Islet precursor cell (in vitro differentiated cells): ENCODE measurements at regions not wholly inside any gene's neighbourhood (a gene's known extent, or its start where the extent isn't known, plus 50 kb on each side); places are given as distances from the start of the nearest gene placed in this dataset.
A peak's percentile ranks its signal among the peaks of the same experiment; 100 is the strongest.

ENCODE experiments used
- DNase-seq: peaks from one replicate; pipeline ENCODE4 v3.0.0-alpha.2; 2018

DNA sequence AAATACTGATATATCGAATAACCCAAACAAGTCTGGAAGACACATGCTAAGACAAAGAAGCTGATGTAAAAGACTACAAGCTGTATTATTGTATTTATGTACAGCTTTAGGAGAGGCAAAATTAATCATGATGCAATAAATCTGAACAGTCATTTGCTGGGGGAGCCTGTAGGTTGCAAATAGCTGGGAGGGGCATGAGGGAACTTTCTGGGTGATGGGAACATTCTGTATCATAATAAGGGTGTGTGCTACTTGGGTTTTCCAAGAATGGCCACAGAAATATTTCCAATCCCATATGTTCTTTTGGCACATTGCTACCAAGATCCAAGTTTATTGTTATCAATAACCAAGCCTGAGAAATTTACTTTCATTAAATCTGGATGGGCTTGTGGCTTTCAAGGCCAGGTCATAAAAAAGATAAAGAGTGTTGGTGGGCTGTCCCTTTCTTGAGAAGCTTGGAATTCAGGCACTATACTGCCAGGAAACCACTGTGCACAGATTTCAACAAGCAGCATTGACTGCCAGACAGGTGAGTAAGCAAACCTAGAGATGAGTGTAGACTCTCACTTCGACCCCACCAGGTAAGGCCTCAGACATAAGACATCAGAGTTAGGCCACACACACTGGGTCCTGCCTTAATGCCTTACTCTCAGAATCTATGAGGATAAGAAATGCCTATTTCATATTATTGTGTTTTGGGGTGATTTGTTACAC is 629.7 kb upstream of the FZD8 start:
- no peak for DNase-seq

DNA sequence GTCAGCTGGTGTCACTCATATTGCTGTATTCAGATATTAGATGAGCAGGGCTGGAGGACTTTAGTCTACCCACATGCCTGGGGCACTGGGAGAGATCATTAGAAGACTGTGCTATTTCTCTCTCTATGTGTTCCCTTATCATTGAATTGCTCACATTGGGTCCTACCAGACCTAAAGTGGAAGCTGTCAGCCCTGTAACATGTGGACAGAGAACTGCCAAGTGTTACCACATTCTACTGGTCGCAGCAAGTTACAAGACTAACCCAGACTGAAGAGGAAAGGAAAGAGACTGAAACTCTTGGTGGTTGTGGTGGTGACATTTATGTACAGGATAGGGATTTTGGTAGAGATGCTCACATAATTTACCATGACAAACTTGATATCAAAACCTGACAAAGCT is 627.1 kb upstream of the FZD8 start:
- no peak for DNase-seq

DNA sequence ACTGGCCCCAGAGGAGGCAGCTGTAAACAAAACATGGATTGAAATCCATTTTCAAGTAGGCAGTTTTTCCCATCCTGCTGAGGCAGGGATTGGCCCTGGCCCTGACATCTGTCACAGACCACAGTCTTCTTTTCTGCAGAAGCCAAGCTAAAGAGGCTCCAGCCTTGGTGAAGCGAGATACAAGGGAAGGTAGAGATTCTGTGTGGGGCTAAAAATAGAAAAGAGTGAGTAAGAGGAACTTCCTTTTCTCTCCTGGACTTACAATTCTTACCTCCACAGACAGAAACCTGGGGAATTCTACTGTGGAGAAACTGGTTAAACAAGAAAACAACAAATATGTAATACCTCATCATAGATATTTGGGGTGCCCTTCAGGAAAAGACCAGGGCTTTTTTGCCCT is 624.8 kb upstream of the FZD8 start:
- DNase-seq: peak; percentile 70

DNA sequence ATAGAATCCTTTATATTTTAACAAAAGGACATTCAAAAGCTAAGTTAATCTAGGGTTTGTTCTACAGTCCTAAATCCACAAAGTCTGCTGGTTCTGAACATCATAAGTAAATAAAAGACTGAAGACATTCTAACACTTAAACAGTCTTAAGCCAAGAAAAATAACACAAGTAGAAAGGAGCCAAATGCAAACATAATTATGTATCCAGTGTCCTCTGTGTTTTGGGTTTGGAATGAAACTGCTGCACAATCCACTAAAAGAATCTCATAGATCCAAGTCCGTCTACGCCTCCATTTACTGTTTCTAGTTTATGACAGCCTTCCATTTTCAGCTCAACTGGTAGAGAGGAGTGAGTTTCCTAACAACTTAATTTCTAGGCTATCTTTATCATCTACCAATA is 623.6 kb upstream of the FZD8 start:
- no peak for DNase-seq

DNA sequence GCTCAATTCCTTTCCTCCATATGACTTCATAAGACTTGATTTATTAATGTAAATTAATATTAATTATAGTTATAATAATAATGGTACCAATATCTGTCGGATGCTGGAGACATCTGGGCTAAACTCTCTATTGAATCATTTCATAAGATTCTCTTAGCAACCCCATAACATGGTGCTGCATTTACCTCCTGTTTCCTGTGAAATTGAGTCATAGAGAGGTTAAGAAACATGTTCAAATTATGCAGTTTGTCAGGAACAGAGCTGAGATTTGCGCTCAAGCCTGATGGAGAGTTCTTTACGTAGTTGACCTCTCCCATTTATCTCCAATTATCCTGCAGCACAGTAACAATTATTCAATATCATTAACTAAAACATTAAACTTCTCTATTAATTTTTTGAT is 621.8 kb upstream of the FZD8 start:
- no peak for DNase-seq

DNA sequence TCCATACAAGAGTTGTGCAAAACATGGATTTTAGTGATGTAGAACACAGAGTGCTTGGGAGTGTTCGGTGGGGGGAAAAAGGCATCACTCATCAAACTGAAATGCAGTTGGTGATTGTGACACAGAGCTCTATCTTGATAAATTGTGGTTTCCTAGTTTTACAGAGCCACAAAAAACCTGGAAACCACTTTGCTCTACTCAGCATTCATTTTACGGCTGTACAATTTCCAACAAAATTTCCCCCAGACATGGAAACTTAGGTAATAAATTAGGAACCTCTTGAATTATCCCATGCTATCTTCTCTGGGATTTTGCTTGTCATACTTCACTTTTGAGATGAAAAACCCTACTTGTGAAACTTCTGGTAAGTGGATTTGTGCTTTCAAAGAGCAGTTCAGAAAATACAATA is 614.9 kb upstream of the FZD8 start:
- DNase-seq: no peak

DNA sequence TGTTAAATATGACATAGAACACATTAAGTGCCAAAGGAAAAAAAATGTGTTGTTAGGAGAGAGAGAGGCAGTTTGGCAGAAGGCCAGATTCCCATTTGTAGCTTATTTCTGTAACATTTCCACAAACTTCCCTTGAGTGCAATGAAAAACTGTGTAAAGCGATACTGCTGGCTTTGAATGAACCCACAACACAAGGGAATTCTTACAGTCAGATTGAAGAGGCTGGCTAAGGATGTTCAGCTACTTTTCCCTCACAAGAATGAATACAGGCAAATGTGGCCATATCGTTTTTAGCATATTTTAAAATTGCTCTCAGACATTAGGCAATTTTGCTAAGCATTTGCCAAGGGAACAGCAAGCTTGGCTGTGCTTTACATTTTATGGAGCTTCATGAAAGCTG is 614.1 kb upstream of the FZD8 start:
- no peak for DNase-seq

DNA sequence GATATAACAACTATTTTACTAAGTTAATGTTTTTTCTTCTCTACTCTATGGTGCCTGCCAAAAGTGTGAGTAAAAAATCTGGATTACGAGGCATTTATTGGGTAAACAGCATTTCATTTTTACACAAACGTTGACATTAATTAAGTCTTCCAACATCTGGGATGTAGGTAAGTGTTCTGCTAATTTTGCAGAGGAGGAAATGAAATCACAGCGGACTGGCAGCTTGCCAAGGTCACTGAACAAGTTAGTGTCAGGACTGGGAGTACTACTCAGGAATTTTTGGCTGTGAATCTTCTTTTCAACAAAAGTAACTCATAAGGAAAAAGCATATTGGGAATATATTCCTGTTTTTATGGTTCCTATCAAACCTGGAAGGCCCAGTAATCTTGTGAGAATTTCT is 612.1 kb upstream of the FZD8 start:
- no peak for DNase-seq

DNA sequence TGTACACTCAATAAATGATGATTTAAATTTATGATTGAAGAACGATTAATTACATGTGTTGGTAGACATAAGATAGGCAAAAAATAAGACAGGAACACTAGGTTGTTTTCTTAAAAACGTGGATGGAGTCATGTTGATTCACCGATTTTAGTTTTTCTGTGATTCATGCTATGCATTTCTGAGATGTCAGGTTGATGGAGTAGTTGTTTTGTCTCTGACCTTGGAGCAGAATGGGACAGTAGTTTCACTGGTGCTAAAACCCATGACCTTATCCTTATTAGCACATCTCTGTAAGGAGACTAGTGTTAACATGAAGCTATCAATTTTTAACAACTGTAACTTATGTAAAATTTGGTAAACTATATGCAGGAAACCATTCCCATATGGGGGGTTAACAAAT is 611.6 kb upstream of the FZD8 start:
- DNase-seq: no peak

DNA sequence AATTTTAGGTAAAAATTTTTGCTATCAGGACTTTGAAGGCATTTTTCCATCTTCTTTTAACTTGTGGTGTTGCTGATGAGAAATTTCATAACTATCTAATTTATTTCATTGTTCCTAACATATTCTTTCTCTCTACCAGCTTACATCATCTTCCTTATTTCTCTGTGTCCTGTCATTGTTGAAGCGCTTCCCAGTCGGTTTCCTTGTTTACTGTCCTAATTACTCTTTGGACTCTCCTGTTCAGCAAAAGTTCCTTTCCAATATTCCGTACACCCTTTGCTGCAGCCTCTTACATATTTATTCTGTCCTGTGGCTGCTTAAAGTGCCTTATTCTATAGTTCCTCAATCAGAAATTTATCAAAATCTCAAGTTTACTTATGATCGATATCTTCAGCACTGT is 609.0 kb upstream of the FZD8 start:
- no peak for DNase-seq

DNA sequence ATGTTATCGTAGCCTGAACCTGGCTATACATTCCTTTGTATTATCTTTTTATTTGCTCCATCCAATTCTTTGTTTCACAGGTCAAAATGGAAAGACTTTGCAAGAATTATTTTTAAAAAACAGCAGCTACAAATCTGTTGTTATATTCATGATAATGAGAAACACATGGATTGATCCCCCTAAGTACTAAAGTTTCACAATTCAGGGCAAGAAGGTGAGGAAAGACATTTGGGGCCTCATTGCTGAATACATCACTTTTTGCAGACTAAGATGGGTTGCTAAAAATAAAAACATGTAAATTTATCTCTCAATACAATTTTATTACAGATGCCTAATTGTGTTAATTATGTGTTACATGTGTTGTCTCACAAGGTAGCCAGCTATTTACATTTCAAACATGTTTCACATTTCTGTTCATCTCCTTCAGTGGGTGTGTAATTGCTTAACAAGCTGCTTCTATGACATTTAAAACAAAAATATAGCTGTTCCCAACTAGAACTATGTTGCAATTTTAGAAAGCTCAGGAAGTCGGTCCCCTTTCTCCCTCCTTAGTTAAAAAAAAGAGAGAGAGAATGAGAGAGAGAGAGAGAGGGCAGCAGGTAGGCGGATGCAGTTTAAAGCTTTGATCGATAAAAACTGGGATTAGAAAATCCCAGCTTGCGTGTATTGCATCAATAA is 606.3 kb upstream of the FZD8 start:
- no peak for DNase-seq

DNA sequence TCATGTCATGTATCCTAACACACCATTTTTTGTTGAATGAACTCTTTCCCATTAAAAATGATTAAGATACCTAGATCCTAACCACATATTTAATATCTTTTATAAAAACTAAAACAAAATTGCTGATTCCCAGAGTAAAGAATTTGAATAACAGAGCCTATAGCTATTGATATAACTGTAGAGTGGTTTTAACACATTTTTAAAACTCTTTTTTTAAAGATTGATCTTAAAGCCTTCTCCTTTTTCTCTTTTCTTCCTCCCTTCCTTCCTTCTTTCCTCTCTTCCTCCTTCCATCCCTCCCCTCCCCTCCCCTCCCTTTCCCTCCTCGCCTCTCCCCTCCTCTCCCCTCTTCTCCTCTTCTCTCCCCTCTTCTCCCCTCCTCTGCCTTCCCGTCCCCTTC is 605.4 kb upstream of the FZD8 start:
- no peak for DNase-seq

DNA sequence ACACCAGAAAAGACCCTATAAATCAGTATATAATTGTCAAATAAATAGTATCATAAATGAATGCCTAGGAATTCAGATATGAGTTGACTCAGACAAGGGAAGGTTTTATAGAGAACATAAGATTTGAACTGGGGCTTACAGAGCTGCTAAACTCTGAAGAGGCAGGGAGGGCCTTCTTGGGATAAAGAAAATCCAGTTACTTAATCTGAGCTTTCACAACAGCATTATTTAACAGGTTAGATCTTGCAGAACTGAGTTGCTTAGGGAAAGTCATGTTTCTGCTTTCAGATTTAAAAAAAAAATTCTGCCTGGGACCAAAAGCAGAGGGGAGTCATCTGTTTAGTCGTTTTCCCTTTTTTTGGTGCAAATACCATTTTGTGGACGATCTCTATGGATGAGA is 594.8 kb upstream of the FZD8 start:
- no peak for DNase-seq

DNA sequence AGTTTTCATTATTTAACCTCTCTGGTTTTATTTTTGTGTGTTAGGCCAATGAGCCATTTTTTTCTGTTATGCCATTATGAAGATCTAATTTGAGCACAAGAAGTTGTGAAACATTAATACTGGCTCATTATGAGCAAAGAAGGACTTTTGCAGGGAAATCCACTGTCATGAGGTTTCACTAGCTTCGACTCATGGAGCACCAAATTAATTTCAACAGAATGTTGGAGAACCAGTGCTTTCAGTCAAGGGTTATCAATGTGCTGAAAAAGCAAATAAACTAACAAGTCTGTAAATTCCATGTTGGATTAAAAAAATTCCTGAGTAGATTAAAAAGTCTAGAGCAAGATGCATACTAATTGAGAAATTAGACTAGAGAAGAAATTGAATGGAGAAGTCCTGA is 594.2 kb upstream of the FZD8 start:
- DNase-seq: no peak

DNA sequence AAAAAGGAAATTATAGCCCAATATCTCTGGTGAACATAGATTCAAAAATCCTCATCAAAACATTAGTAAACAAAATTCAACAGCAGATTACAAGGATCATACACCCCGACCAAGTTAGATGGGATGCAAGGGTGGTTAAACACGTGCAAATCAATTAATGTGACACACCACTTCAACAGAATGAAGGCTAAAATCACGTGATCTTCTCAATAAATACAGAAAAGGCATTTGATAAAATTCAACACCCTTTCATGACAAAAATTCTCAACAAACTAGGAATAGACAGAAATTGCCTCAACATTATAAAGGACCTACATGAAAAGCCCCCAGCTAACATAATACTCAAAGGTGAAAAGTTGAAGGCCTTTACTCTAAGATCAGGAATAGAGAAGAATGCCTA is 590.8 kb upstream of the FZD8 start:
- no peak for DNase-seq

DNA sequence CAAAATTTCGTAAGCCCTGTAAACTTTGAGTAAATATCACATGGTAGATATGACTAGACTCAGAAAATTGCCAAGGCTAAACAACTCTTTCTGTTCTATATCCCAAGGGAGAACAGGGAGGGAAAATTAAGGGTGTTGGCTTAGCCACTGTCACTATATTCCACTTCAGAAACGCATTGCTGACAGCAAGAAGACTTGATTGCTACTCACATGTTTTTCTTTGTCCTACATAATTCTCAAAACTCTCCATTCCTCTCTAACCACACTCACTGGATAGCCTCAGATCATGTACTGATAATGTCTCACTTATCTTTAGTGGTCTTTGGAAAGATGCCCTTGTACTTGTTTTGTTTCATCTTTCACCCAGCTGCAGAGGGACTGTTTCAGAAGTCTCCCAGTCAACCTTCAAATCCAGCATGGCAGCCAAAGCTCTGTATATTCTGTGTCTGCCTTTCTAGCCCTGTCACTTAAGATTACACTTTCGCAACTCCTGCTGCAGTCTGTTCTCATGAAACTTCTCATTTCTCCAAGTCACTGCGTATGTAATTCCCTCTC is 582.4 kb upstream of the FZD8 start:
- no peak for DNase-seq

DNA sequence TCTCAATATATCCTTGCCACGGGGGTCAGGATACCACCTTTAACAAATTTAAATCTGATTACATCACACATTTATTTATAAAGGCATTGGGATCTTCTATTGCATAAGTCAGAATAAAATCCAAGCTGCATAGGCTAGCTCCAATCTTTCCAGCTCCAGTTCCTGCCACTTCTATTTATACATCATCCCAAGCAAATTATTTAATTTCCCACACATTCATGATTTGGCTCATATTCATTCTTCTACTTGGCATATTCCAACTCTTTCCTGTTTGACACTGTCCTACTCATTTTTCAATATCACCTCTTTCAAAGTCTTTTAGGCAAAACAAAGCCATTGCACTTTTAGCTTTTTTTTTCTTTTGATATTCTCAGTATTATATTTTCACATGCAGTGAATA is 579.0 kb upstream of the FZD8 start:
- DNase-seq: no peak

DNA sequence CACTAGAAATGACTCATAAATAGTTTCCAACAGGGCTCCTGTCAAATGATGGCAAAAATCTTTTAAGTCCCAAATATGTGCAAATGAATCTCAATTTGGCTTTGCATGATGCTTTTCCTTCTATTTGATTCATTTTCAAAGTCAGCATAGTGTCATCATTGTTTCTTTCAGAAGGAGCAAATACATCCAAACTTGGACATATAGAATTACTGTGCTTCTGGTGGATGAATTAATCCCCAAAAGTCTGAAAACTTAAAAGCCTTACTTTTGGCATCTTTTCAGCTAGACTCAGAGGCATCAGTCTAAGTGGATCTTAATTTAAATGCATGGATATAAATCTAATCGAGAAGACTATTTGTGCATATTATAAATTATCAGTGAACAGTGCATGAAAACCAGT is 578.1 kb upstream of the FZD8 start:
- DNase-seq: no peak

DNA sequence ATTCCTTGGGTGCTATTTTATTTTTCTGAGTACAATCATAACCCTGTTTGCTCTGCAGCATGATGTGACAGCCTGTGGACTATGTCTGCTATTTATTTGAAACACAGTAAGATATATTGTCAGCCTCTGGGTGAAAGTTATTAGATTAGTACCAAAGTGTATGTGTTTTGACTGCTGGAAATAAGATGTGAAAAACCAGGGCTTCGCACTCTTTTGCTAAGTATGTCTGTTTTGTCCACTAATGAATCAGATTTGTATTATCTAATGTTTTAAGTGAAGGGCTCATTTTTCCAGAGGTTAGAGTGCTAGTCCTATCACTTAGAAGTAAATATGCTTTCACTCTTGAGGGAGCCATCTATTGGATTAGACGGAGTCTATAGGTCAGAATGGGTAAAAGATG is 569.8 kb upstream of the FZD8 start:
- no peak for DNase-seq

DNA sequence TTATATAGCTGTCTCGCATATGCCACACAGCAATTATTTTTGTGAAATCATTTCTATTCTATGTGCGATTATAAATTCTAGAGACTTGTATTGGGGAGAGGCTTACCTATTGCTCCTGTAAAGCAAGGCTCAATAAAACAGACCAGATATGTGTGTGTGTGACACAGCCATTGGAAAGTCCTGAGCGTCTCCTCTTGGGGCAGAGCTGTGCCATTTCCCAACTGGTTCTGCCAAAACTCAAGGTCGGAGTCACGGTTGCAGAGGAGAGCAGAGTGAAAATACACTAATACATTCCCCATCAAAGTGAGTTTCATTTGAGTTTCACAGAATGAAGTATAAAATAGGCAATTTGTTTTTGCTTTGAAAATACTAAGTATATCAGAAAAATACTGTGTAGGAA is 567.4 kb upstream of the FZD8 start:
- DNase-seq: no peak

DNA sequence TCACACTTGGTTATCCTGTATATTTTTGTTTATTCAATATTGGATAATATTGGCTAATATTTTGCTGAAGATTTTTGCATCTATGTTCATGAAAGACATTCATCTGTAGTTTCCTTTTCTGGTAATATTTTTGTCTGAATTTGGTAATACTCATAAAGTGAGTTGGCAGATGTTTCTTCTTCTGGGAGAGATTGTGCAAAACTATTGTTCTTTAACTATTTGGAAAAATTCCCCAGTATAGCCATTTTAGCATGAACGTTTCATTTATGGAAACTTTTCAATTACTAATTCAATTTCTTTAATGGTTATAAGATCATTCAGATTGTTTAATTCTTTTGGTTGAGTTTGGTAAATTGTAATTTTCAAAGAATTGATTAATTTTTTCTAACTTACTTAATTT is 560.8 kb upstream of the FZD8 start:
- no peak for DNase-seq

DNA sequence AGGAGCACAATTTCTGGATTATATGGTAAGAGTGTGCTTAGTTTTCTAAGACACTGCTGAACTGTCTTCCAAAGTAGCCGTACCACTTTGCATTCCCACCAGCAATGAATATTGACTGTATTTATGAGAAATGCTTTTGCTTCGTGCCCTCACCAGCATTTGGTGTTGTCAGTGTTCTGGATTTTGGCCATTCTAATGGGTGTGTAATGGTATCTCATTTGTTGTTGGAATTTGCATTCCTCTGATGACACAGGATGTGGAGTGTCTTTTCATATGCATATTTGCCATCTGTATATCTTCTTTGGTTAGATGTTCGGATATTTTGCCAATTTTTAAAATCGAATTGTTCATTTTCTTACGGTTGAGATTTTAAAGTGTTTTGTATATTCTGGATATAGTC is 558.5 kb upstream of the FZD8 start:
- DNase-seq: no peak

DNA sequence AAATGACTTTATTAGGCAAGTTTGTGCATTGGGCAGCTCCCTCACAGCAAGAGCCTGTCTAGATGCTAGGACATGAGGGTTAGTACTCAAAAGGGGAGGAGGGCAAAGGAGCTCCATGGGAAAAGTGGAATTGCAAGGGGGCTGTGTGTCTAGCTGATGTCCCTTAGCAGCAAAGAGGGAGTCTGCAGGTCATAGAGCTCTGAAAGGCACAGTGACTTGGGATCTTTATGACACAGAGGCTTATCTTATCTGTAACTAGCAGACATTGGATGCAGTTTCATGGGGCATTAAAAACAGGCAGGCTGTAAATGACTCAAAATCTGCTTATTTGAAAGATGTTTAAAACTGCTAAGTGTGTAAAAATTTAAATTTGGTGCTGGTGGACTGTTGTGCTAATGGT is 556.2 kb upstream of the FZD8 start:
- peak; percentile 49 for DNase-seq

DNA sequence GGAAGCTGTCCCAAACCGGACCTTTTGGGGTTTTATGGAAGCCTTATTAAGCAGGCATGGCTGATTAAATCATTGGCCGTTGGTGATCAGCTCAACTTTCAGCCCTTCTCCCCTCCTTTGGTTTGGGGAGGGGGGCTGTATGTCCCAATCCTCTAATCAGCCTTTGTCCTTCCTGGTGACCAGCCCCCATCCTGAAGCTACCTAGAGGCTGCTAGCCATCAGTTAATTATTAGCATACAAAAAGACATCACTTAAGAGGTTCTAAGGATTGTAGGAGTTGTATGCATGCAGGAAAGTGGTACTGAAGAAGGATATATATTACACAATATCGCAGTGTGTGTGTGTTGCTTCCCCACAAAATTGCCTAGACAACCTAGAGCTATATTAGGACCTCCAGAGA is 553.3 kb upstream of the FZD8 start:
- DNase-seq: no peak

DNA sequence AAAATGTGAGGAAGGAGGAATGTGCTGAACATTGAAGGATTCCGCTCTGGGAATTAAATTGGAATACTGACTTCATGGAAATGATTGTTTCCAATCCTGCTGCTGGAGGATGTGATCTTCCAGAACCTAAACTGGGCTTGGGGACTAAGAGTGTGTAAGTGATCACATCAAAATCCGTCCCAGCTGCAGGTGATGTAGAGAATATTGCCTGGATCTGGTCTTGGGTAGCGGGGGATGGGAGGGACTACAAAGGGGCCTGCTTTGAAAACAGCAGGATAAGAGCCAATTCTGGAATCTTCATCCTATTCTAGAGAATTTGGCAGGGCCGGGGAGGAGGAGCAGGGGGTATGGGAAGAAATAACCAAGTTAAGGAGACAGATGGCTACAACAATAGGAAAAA is 552.2 kb upstream of the FZD8 start:
- DNase-seq: no peak
